Aorta (tissue), 5 donors: ENCODE measurements at regions not wholly inside any gene's neighbourhood (a gene's known extent, or its start where the extent isn't known, plus 50 kb on each side); places are given as distances from the start of the nearest gene placed in this dataset.
A peak's percentile ranks its signal among the peaks of the same experiment; 100 is the strongest.

Experiments used
- ATAC-seq: fragments of 200-7000 bp; cut with Tn5 transposase; one replicate; pipeline ENCODE4 v1.9.1; 2022; ENCODE audit warnings: moderate library complexity; ENCODE audit not compliant: low FRiP score
- DNase-seq, 2 donors: peaks; one replicate each; pipeline ENCODE4 v3.0.0-alpha.2; 2020
- H3K27ac ChIP-seq, 2 donors: one replicate each; pipeline ENCODE4 v1.5.1; 2013; ENCODE audit warnings: low read length in 2 of 2, mild to moderate bottlenecking in 2 of 2, moderate library complexity in 2 of 2, control low read depth in 1 of 2, inconsistent platforms in 1 of 2, low read depth in 1 of 2
- H3K27me3 ChIP-seq, 2 donors: one replicate each; pipeline ENCODE4 v1.6.1; 2013; ENCODE audit warnings: control low read depth in 1 of 2, low read length in 1 of 2, mild to moderate bottlenecking in 1 of 2, moderate library complexity in 1 of 2; ENCODE audit not compliant: insufficient read depth in 2 of 2, control insufficient read depth in 1 of 2
- H3K36me3 ChIP-seq, 2 donors: one replicate each; pipeline ENCODE4 v1.6.1; 2013; ENCODE audit warnings: control low read depth in 1 of 2, low read length in 1 of 2, mild to moderate bottlenecking in 1 of 2; ENCODE audit not compliant: insufficient read depth in 2 of 2, control insufficient read depth in 1 of 2
- H3K4me1 ChIP-seq, 2 donors: one replicate each; pipeline ENCODE4 v1.6.1; 2013; ENCODE audit warnings: low read length in 2 of 2, control low read depth in 1 of 2, mild to moderate bottlenecking in 1 of 2, moderate library complexity in 1 of 2; ENCODE audit not compliant: insufficient read depth in 2 of 2, control insufficient read depth in 1 of 2
- H3K4me3 ChIP-seq, 2 donors: one replicate each; pipeline ENCODE4 v1.5.1; 2013; ENCODE audit warnings: low read length in 2 of 2, control low read depth in 1 of 2, mild to moderate bottlenecking in 1 of 2
- H3K9me3 ChIP-seq: one replicate; pipeline ENCODE4 v1.6.1; 2013; ENCODE audit warnings: mild to moderate bottlenecking, low read length; ENCODE audit not compliant: control insufficient read depth
- WGBS, 2 donors: extraction: QIAGEN DNeasy Blood & Tissue Kit; methylation state at CpG; one replicate each; pipeline ENCODE4 v1.1.7; 2013; 5-methylcytosine and 5-hydroxymethylcytosine counted together
- intact Hi-C, 2 donors: fragments of 100-400 bp; cut with DNase I; formaldehyde crosslinking; loops; one replicate each; pipeline versions ENCODE4 v1.14.2 to v1.15.0; 2022
- donor health status: healthy with polysubstance abuse.
- donor health status: Bipolar disorder and iron deficiency.
- donor health status: DM: no; HTN: no; CAD: no.
- donor health status: DM: no; HTN: no; CAD: no.
- donor health status: DM: yes; HTN: yes; CAD: no.

- H3K27ac ChIP-seq = no peak overlapping the region
- no peaks in the 10 kb centered on the region for H3K36me3 ChIP-seq
- H3K4me3 ChIP-seq = no peak overlapping the region
- DNase-seq (no peak), ATAC-seq (no peak)
- intact Hi-C loops = no loop called here
- 92 to 100% methylated on average over 1 of the region's 1 CpG for WGBS, 2 donors
- no peaks in the 10 kb centered on the region for H3K9me3 ChIP-seq
- no peaks in the 10 kb centered on the region for H3K4me1 ChIP-seq
- no peaks in the 10 kb centered on the region for H3K27me3 ChIP-seq
These were observed 296.9 kb downstream of the RND3 start for GRCh38 chr2:150190546-150190945.

GRCh38 chr2:150188800-150189199 lies 298.7 kb downstream of the RND3 start:
- H3K4me3 ChIP-seq = no peak overlapping the region
- DNase-seq = no peak
- H3K4me1 ChIP-seq = no peaks in the 10 kb centered on the region
- no peak overlapping the region for H3K27ac ChIP-seq
- intact Hi-C loops = no loop called here
- WGBS, 2 donors = 79 to 82% methylated on average over 2 of the region's 2 CpGs
- H3K27me3 ChIP-seq = no peaks in the 10 kb centered on the region
- no peak for ATAC-seq
- no peaks in the 10 kb centered on the region for H3K9me3 ChIP-seq
- H3K36me3 ChIP-seq = no peaks in the 10 kb centered on the region

- DNase-seq = no peak
- Histone ChIP-seq H3K4me3 (no peak overlapping the region), H3K9me3 (no peaks in the 10 kb centered on the region), H3K36me3 (no peaks in the 10 kb centered on the region), H3K27me3 (no peaks in the 10 kb centered on the region), H3K4me1 (no peaks in the 10 kb centered on the region), H3K27ac (no peak overlapping the region)
- no peak for ATAC-seq
- intact Hi-C loops = no loop called here
- 14 to 21% methylated on average over 4 of the region's 4 CpGs for WGBS, 2 donors
These were observed 299.3 kb downstream of the RND3 start for GRCh38 chr2:150188177-150188576.

GRCh38 chr2:150182566-150183235 lies 304.8 kb downstream of the RND3 start:
- no peaks in the 10 kb centered on the region for H3K27me3 ChIP-seq
- no peaks in the 10 kb centered on the region for H3K36me3 ChIP-seq
- H3K4me3 ChIP-seq = no peak overlapping the region
- DNase-seq (no peak), ATAC-seq (no peak)
- intact Hi-C loops = no loop called here
- 55 to 59% methylated on average over 5 of the region's 5 CpGs for WGBS, 2 donors
- H3K27ac ChIP-seq = no peak overlapping the region
- no peaks in the 10 kb centered on the region for H3K9me3 ChIP-seq
- H3K4me1 ChIP-seq = no peaks in the 10 kb centered on the region

- Histone ChIP-seq H3K27me3 (no peaks in the 10 kb centered on the region), H3K36me3 (no peaks in the 10 kb centered on the region), H3K4me1 (peaks cover 0 to 4% of the 10 kb centered on the region in 2 donors), H3K4me3 (no peak overlapping the region), H3K9me3 (no peaks in the 10 kb centered on the region), H3K27ac (no peak overlapping the region)
- intact Hi-C loops = no loop called here
- DNase-seq = no peak
- no peak for ATAC-seq
These were observed 308.9 kb downstream of the RND3 start for GRCh38 chr2:150178591-150178990.

GRCh38 chr2:150174971-150175421 lies 312.5 kb downstream of the RND3 start:
- Histone ChIP-seq H3K4me1 (peaks cover 0 to 4% of the 10 kb centered on the region in 2 donors), H3K27ac (no peak overlapping the region), H3K27me3 (no peaks in the 10 kb centered on the region), H3K36me3 (no peaks in the 10 kb centered on the region), H3K4me3 (no peak overlapping the region), H3K9me3 (no peaks in the 10 kb centered on the region)
- DNase-seq = no peak
- WGBS, 2 donors = 80 to 93% methylated on average over 1 of the region's 1 CpG
- no peak for ATAC-seq
- intact Hi-C loops = no loop called here

GRCh38 chr2:150174056-150174805 lies 313.2 kb downstream of the RND3 start:
- DNase-seq (no peak), ATAC-seq (no peak)
- 26 to 30% methylated on average over 2 of the region's 2 CpGs for WGBS, 2 donors
- Histone ChIP-seq H3K9me3 (no peaks in the 10 kb centered on the region), H3K4me1 (peaks cover 0 to 4% of the 10 kb centered on the region in 2 donors), H3K4me3 (no peak overlapping the region), H3K27ac (no peak overlapping the region), H3K36me3 (no peaks in the 10 kb centered on the region), H3K27me3 (no peaks in the 10 kb centered on the region)
- intact Hi-C loops = no loop called here

GRCh38 chr2:150171065-150171548 lies 316.4 kb downstream of the RND3 start:
- Histone ChIP-seq H3K27ac (no peak overlapping the region), H3K36me3 (no peaks in the 10 kb centered on the region), H3K4me1 (peaks cover 2 to 4% of the 10 kb centered on the region in 2 donors), H3K27me3 (no peaks in the 10 kb centered on the region), H3K4me3 (no peak overlapping the region), H3K9me3 (no peaks in the 10 kb centered on the region)
- 97 to 98% methylated on average over 42 to 43 of the region's 43 CpGs for WGBS, 2 donors
- no peak for DNase-seq
- intact Hi-C loops = no loop called here
- no peak for ATAC-seq

- intact Hi-C loops = loop anchor here (5.0 to 10.0 kb wide), 2 partner anchors 316 to 318 kb away; partner anchors contain the start of gene RND3 (in 2 of the 2)
- peak overlapping the region; percentile 14 to 48 for H3K27ac ChIP-seq
- peak in 1 of 2 donors; percentile 76 for DNase-seq
- H3K27me3 ChIP-seq = no peaks in the 10 kb centered on the region
- peaks cover 0 to 2% of the 10 kb centered on the region in 2 donors for H3K4me1 ChIP-seq
- no peaks in the 10 kb centered on the region for H3K9me3 ChIP-seq
- no peak overlapping the region for H3K4me3 ChIP-seq
- H3K36me3 ChIP-seq = no peaks in the 10 kb centered on the region
- ATAC-seq = peak; percentile 78
These were observed 318.2 kb downstream of the RND3 start for GRCh38 chr2:150169237-150169629.
